ENCODE measurements at regions not wholly inside any gene's neighbourhood (a gene's known extent, or its start where the extent isn't known, plus 50 kb on each side); places are given as distances from the start of the nearest gene placed in this dataset.

- H3K27ac ChIP-seq: no peak overlapping the region
- TF ChIP-seq CTCF (IDR thresholded peaks at IDR 0.05) (no peak), POLR2A (IDR thresholded peaks at IDR 0.05) (no peak)
- H3K27me3 ChIP-seq: peaks cover 0 to 14% (median 0%) of the 10 kb centered on the region in 4 donors
- no peak overlapping the region for H3K4me3 ChIP-seq
- H3K36me3 ChIP-seq: no peaks in the 10 kb centered on the region
- no peaks in the 10 kb centered on the region for H3K9me3 ChIP-seq
- DNase-seq: no peak
- H3K4me1 ChIP-seq: peaks cover 0 to 6% (median 0%) of the 10 kb centered on the region in 3 donors
- intact Hi-C loops (cut with DNase I): no loop called here
- WGBS, 2 donors: 86 to 95% methylated on average over 2 to 3 of the region's 3 CpGs
Measured at GRCh38 chr20:48335308-48336050, 492.3 kb downstream of the PREX1 start.

- intact Hi-C loops (cut with DNase I): no loop called here
- no peak for DNase-seq
- WGBS, 2 donors: 77% methylated on average over 4 of the region's 4 CpGs
- peaks cover 0 to 5% (median 0%) of the 10 kb centered on the region in 4 donors for H3K27me3 ChIP-seq
- no peak overlapping the region for H3K4me3 ChIP-seq
- no peaks in the 10 kb centered on the region for H3K36me3 ChIP-seq
- no peak for TF ChIP-seq POLR2A (IDR thresholded peaks at IDR 0.05)
- TF ChIP-seq CTCF (IDR thresholded peaks at IDR 0.05): no peak
- peaks cover 3 to 15% (median 3%) of the 10 kb centered on the region in 3 donors for H3K4me1 ChIP-seq
- H3K9me3 ChIP-seq: no peaks in the 10 kb centered on the region
- no peak overlapping the region for H3K27ac ChIP-seq
Measured at GRCh38 chr20:48333707-48334106, 494.1 kb downstream of the PREX1 start.

GRCh38 chr20:48332555-48332954 lies 495.2 kb downstream of the PREX1 start:
- DNase-seq: no peak
- Histone ChIP-seq H3K4me3 (no peak overlapping the region), H3K36me3 (no peaks in the 10 kb centered on the region), H3K9me3 (no peaks in the 10 kb centered on the region), H3K27ac (no peak overlapping the region), H3K27me3 (peaks cover 0 to 5% (median 0%) of the 10 kb centered on the region in 4 donors), H3K4me1 (peaks cover 3 to 15% (median 3%) of the 10 kb centered on the region in 3 donors)
- TF ChIP-seq POLR2A (IDR thresholded peaks at IDR 0.05) (no peak), CTCF (IDR thresholded peaks at IDR 0.05) (no peak)
- 34 to 40% methylated on average over 3 of the region's 3 CpGs for WGBS, 2 donors
- intact Hi-C loops (cut with DNase I): no loop called here

- Histone ChIP-seq H3K27me3 (peaks cover 0 to 5% (median 0%) of the 10 kb centered on the region in 4 donors), H3K27ac (no peak overlapping the region), H3K9me3 (no peaks in the 10 kb centered on the region), H3K36me3 (no peaks in the 10 kb centered on the region), H3K4me1 (peaks cover 3 to 22% (median 3%) of the 10 kb centered on the region in 3 donors), H3K4me3 (no peak overlapping the region)
- TF ChIP-seq POLR2A (IDR thresholded peaks at IDR 0.05) (no peak), CTCF (IDR thresholded peaks at IDR 0.05) (no peak)
- no peak for DNase-seq
- 81 to 83% methylated on average over 1 of the region's 1 CpG for WGBS, 2 donors
- intact Hi-C loops (cut with DNase I): no loop called here
Measured at GRCh38 chr20:48331518-48332286, 496.1 kb downstream of the PREX1 start.

All from esophagus squamous epithelium (tissue), 5 donors.